ENCODE measurements at regions not wholly inside any gene's neighbourhood (a gene's known extent, or its start where the extent isn't known, plus 50 kb on each side); places are given as distances from the start of the nearest gene placed in this dataset.

DNA sequence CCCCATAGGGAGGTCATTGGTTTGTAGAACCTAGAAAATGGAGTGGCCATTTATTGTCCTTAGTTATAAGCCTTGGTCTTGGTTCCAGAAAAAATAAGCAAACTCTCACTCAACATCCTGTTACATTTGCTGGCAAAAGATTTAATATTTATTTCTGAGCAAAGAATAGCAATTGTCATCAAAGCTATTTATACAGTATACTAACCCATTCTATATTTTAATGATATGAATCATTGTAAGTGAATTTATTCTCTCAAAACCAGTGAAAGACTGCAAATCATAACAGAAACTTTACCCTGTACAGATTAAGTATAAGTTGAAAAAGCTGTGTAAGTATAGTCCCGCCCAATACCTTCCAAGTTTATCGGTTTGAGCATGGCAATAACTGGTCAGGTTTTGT is 364.4 kb downstream of the CD109 start:
- no peak overlapping the region for H3K4me3 ChIP-seq (ENCODE audit: low read depth, low read length)
- TF ChIP-seq, protein P1, sequence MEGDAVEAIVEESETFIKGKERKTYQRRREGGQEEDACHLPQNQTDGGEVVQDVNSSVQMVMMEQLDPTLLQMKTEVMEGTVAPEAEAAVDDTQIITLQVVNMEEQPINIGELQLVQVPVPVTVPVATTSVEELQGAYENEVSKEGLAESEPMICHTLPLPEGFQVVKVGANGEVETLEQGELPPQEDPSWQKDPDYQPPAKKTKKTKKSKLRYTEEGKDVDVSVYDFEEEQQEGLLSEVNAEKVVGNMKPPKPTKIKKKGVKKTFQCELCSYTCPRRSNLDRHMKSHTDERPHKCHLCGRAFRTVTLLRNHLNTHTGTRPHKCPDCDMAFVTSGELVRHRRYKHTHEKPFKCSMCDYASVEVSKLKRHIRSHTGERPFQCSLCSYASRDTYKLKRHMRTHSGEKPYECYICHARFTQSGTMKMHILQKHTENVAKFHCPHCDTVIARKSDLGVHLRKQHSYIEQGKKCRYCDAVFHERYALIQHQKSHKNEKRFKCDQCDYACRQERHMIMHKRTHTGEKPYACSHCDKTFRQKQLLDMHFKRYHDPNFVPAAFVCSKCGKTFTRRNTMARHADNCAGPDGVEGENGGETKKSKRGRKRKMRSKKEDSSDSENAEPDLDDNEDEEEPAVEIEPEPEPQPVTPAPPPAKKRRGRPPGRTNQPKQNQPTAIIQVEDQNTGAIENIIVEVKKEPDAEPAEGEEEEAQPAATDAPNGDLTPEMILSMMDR (IDR thresholded peaks at IDR 0.05; ENCODE audit: insufficient read depth, low read depth, low read length), result no peak
- DNase-seq (ENCODE audit: low read depth), result no peak

DNA sequence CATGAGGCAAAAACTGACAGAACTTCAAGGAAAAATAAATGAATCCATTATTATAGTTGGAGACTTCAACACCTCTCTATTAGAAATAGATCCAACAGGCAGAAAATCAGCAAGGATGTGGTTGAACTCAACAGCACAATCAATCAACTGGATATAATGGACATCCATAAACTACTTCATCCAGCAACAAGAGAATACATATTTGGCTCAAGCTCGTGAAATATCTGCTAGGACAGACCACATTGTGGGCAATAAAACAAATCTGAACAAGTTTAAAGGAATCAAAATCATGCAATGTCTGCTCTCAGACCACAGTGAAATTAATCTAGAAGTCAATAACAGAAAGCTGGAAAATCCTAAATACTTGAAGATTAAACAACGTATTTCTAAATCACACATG is 362.6 kb downstream of the CD109 start:
- TF ChIP-seq, protein P1 (IDR thresholded peaks at IDR 0.05; ENCODE audit: insufficient read depth, low read depth, low read length), result no peak
- no peak for DNase-seq (ENCODE audit: low read depth)
- H3K4me3 ChIP-seq (ENCODE audit: low read depth, low read length), result no peak overlapping the region

DNA sequence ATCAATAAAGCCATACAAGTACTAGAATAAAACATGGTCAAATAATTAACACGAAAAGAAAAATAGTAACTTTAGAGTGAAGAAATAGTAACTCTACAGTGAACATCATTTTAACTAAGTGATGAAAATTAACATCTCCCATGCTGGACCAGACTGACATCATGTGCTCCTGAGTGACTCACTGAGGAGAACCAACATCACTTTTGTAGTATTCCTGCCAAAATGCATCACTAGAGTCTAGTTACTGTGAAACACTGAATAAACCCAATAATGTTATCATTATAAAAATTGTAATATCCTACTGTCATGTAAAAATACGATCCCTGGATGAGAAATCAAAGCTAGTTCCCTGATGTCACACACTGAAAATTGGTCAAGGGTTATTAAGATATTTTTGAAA is 361.3 kb downstream of the CD109 start:
- no peak for DNase-seq (ENCODE audit: low read depth)
- no peak overlapping the region for H3K4me3 ChIP-seq (ENCODE audit: low read depth, low read length)
- TF ChIP-seq, protein P1 (IDR thresholded peaks at IDR 0.05; ENCODE audit: insufficient read depth, low read depth, low read length), result no peak

DNA sequence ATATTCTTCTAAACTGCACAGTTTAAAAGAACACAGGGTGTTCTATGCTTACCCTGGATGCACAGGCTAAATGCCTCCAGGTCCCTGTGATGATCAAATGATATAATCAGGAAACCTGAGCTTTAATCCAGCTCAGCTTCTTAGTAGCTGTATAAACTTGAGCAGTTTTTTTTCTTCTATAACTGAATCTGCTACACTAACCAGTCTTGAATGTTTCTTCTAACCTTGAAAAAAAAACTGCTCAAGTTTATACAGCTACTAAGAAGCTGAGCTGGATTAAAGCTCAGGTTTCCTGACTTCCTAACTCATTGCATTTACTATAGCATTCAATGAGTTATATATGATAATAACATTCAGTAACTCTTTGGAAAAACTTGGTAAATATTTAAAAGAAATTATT is 358.2 kb downstream of the CD109 start:
- H3K4me3 ChIP-seq (ENCODE audit: low read depth, low read length), result no peak overlapping the region
- no peak for DNase-seq (ENCODE audit: low read depth)

DNA sequence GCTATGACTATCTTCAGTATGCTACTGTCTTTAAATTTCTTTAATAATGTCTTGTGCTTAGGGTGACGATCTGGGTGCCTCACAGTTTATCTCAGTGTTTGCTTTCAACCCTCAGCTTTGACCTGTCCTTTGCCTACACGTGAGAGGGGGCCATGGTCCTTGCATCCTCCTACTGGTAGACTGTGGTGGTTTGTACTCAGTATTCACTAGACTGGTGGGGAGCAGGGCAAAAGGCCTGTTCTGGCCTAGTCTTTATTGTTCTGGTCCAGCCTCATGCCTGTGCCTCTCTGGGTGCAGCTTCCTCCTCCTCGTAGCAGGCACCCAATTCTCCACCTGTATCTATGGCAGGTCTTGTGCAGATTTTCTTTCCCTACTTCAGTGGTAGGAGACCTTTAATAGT is 354.9 kb downstream of the CD109 start:
- TF ChIP-seq, protein P1 (IDR thresholded peaks at IDR 0.05; ENCODE audit: insufficient read depth, low read depth, low read length), result no peak
- DNase-seq (ENCODE audit: low read depth), result no peak

More for the DNA sequence above, 358.2 kb downstream of the CD109 start:
- TF ChIP-seq, protein P1 (IDR thresholded peaks at IDR 0.05; ENCODE audit: insufficient read depth, low read depth, low read length), result no peak

DNA sequence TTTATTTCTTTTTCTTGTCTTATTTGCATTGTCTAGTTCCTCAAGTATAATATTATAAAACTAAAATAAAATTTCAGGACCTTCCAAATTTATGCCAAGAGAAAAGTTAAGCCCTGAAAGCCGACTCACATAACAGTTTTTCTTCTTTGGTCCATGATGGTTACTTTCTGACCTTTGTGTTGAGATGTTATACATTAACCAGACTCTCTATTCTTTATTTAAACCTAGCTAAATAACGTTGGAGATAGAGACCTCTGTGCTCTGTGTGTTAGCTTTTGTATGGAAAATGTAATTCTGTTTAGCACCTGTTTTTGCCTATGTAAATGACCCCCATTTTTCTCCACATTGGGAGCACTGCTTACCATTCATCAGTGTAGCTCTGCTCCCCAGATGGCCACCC is 352.4 kb downstream of the CD109 start:
- TF ChIP-seq, protein P1 (IDR thresholded peaks at IDR 0.05; ENCODE audit: insufficient read depth, low read depth, low read length), result no peak
- DNase-seq (ENCODE audit: low read depth), result no peak
- no peak overlapping the region for H3K4me3 ChIP-seq (ENCODE audit: low read depth, low read length)

More for the DNA sequence above, 354.9 kb downstream of the CD109 start:
- no peak overlapping the region for H3K4me3 ChIP-seq (ENCODE audit: low read depth, low read length)

DNA sequence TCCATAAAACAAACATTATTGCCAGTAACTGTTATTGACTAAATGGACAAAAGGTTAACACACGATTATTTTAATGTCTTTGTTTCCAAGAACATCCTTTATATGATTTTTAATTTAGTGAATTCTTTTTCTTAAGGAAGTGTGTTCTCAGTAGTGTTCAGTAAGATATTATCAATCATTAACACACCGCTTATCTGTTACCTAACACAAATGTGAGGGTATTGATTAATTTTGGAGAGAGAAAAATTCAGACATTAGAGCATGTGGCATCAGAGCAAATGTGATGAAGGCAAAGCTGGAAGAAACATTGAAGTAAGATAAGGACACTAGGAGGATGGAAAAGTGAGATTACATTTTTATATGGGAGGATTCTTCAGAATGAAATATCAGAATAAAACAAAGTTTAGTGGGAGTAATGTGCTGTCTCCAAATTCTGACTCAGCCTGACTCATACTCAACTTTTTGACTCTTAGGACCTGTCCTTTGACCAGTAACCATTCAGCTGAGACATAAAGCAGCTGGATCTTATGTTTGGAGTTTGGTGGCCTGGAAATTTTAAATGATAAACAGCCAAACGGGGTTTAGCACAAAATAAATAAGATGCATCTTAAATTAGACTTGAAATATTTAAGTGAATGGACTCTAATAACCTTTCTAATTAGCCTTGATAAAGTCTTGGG is 348.6 kb downstream of the CD109 start:
- TF ChIP-seq, protein P1 (IDR thresholded peaks at IDR 0.05; ENCODE audit: insufficient read depth, low read depth, low read length), result no peak
- H3K4me3 ChIP-seq (ENCODE audit: low read depth, low read length), result no peak overlapping the region
- peak; percentile 51 for DNase-seq (ENCODE audit: low read depth)

All from fibroblast of villous mesenchyme (primary cell).